Stomach (tissue), 8 donors: ENCODE measurements at regions not wholly inside any gene's neighbourhood (a gene's known extent, or its start where the extent isn't known, plus 50 kb on each side); places are given as distances from the start of the nearest gene placed in this dataset.
A peak's percentile ranks its signal among the peaks of the same experiment; 100 is the strongest.

Experiments
- DNase-seq, 2 donors: peaks; one replicate each; pipeline versions ENCODE4 v3.0.0 to v3.0.0-alpha.2; 2013 to 2019
- H3K27ac ChIP-seq, 5 donors: fragments of 200-600 bp in 4 of 5; sonication (generic) in 4 of 5; one replicate each; pipeline ENCODE4 v1.5.1; 2013 to 2019; ENCODE audit warnings: mild to moderate bottlenecking in 1 of 5, moderate library complexity in 1 of 5
- H3K27me3 ChIP-seq, 3 donors: fragments of 200-600 bp; sonication (generic); one replicate each; pipeline ENCODE4 v1.5.1; 2017 to 2019; ENCODE audit warnings: mixed run types in 1 of 3
- H3K36me3 ChIP-seq, 4 donors: fragments of 200-600 bp; sonication (generic); 1 replicate in 3 of 4; 2 replicates in 1 of 4; pipeline ENCODE4 v1.5.1; 2016 to 2019
- H3K4me1 ChIP-seq, 4 donors: fragments of 200-600 bp; sonication (generic); one replicate each; pipeline ENCODE4 v1.5.1; 2016 to 2019
- H3K4me3 ChIP-seq, 4 donors: fragments of 200-600 bp; sonication (generic) in 3 of 4; one replicate each; pipeline ENCODE4 v1.5.1; 2016 to 2019; ENCODE audit warnings: mild to moderate bottlenecking in 1 of 4
- H3K9me3 ChIP-seq, 4 donors: fragments of 200-600 bp; sonication (generic); one replicate each; pipeline ENCODE4 v1.5.1; 2016 to 2019
- EP300 ChIP-seq: sonication (generic); formaldehyde crosslinking; IDR thresholded peaks from one replicate; pipeline ENCODE4 v1.6.1; 2017; ENCODE audit warnings: antibody characterized with exemption
- POLR2A ChIP-seq, 4 donors: fragments of 450-650 bp; IDR thresholded peaks; one replicate each; pipeline ENCODE4 v1.6.1; 2016; ENCODE audit warnings: antibody characterized with exemption in 4 of 4, control low read depth in 2 of 4, mild to moderate bottlenecking in 1 of 4, moderate library complexity in 1 of 4
- POLR2AphosphoS5 ChIP-seq, 3 donors: sonication (generic); formaldehyde crosslinking; IDR thresholded peaks; one replicate each; pipeline ENCODE4 v1.6.1; 2016; ENCODE audit warnings: antibody characterized with exemption in 3 of 3
- WGBS, 5 donors: extraction: QIAGEN DNeasy Blood & Tissue Kit in 3 of 5; methylation state at CpG; one replicate each; pipeline versions ENCODE4 v1.1.5 to v1.1.7; 2013 to 2018; 5-methylcytosine and 5-hydroxymethylcytosine counted together
- intact Hi-C: fragments of 100-400 bp; cut with DNase I; formaldehyde crosslinking; loops from one replicate; pipeline ENCODE4 v1.15.1; 2023; ENCODE audit warnings: low total_unique reads
- TF ChIP-seq, protein P1 (sequence below), 7 experiments: fragments of 450-650 bp in 4 of 7; fragments of 200-600 bp in 3 of 7; sonication (generic) in 3 of 7; IDR thresholded peaks; one replicate each; pipeline ENCODE4 v1.5.1; 2016 to 2019; ENCODE audit warnings: antibody characterized with exemption in 7 of 7, control low read depth in 2 of 7, mild to moderate bottlenecking in 1 of 7
- donor health status: healthy with polysubstance abuse.
- donor health status: Bipolar disorder and iron deficiency.
- donor health status: healthy.

DNA sequence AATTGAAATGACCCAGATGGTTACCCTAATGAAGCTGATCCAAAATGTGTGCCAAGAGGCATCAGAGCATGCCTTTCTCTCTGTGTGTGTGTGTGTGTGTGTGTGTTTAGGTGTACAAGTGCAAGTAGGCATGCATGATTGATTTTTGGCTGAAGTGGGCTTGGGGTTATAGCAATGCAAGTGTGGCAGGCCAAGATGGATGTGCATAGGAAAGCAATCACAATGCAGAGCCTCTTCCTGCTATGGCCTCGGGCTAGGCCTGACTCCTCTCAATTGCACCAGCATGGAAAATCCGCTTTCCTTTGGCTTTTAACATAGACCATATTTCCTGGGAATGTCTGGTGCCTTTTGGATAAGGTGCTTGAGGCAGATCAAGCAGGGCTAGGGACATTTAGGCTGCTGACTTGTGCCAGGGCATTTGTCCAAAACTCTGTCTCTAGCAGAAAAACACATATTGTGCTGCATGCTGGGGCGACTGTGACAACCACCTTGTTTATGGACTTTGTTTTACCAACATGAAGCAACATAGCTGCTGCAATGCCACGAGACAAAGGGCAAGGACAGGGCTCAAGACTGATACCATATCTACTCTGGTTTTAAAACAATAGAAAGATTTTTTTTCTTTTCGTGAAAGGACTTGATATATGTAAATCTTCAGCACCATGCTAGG is 395.7 kb downstream of the RAPGEF2 start:
- no peaks in the 10 kb centered on the region for H3K36me3 ChIP-seq

GRCh38 chr4:159500861-159501260 is 398.0 kb downstream of the RAPGEF2 start:
- Histone ChIP-seq H3K4me1 (peaks cover 0 to 12% (median 0%) of the 10 kb centered on the region in 4 donors), H3K27me3 (peaks cover 0 to 6% (median 0%) of the 10 kb centered on the region in 3 donors), H3K4me3 (no peak overlapping the region), H3K9me3 (no peaks in the 10 kb centered on the region), H3K27ac (no peak overlapping the region), H3K36me3 (no peaks in the 10 kb centered on the region)
- TF ChIP-seq POLR2A (IDR thresholded peaks at IDR 0.05) (no peak), EP300 (no peak), POLR2AphosphoS5 (IDR thresholded peaks at IDR 0.05) (no peak)
- TF ChIP-seq, protein P1, sequence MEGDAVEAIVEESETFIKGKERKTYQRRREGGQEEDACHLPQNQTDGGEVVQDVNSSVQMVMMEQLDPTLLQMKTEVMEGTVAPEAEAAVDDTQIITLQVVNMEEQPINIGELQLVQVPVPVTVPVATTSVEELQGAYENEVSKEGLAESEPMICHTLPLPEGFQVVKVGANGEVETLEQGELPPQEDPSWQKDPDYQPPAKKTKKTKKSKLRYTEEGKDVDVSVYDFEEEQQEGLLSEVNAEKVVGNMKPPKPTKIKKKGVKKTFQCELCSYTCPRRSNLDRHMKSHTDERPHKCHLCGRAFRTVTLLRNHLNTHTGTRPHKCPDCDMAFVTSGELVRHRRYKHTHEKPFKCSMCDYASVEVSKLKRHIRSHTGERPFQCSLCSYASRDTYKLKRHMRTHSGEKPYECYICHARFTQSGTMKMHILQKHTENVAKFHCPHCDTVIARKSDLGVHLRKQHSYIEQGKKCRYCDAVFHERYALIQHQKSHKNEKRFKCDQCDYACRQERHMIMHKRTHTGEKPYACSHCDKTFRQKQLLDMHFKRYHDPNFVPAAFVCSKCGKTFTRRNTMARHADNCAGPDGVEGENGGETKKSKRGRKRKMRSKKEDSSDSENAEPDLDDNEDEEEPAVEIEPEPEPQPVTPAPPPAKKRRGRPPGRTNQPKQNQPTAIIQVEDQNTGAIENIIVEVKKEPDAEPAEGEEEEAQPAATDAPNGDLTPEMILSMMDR (IDR thresholded peaks at IDR 0.05) = no peak
- intact Hi-C loops = no loop called here
- DNase-seq = no peak
- WGBS, 5 donors = 68 to 78% (median 71%) methylated on average over 2 of the region's 2 CpGs

More for the DNA sequence above, 395.7 kb downstream of the RAPGEF2 start:
- Histone ChIP-seq H3K27me3 (no peaks in the 10 kb centered on the region), H3K4me1 (peaks cover 0 to 12% (median 0%) of the 10 kb centered on the region in 4 donors), H3K9me3 (no peaks in the 10 kb centered on the region), H3K27ac (no peak overlapping the region), H3K4me3 (no peak overlapping the region)
- DNase-seq = peak in 1 of 2 donors; percentile 32
- TF ChIP-seq EP300 (no peak), POLR2A (IDR thresholded peaks at IDR 0.05) (no peak), POLR2AphosphoS5 (IDR thresholded peaks at IDR 0.05) (no peak)
- TF ChIP-seq, protein P1 (IDR thresholded peaks at IDR 0.05) = no peak
- WGBS, 5 donors = 50 to 60% (median 51%) methylated on average over 5 of the region's 5 CpGs
- intact Hi-C loops = no loop called here

- Histone ChIP-seq H3K4me1 (peaks cover 0 to 3% (median 0%) of the 10 kb centered on the region in 4 donors), H3K4me3 (no peak overlapping the region), H3K27ac (no peak overlapping the region), H3K36me3 (no peaks in the 10 kb centered on the region), H3K9me3 (no peaks in the 10 kb centered on the region), H3K27me3 (peaks cover 0 to 6% (median 0%) of the 10 kb centered on the region in 3 donors)
- 52 to 66% (median 62%) methylated on average over 14 of the region's 14 CpGs for WGBS, 5 donors
- TF ChIP-seq EP300 (no peak), POLR2AphosphoS5 (IDR thresholded peaks at IDR 0.05) (no peak)
- intact Hi-C loops = no loop called here
- DNase-seq = no peak
These were observed 400.5 kb downstream of the RAPGEF2 start for GRCh38 chr4:159503236-159504008.

DNA sequence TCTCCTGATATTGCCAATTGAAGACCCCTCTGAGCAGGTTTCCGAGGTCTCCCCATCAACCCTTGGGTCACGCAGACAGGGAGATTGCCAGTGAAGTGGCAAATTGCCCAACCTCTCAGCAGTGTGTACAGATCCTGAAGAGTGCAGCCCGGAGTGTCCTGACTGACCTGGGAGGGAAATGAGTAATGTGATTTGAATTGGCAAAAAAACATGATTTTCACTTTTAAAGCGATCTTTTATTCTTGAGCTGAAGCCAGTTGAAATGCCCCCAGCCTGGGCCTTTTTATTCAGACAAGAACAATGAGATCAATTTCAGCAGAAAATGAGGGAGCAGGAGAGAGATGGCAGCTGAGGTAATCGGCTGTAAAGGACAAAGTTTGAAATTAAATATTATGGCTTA is 401.8 kb downstream of the RAPGEF2 start:
- Histone ChIP-seq H3K27ac (no peak overlapping the region), H3K4me1 (no peaks in the 10 kb centered on the region), H3K27me3 (peaks cover 0 to 6% (median 0%) of the 10 kb centered on the region in 3 donors), H3K36me3 (no peaks in the 10 kb centered on the region), H3K4me3 (no peak overlapping the region), H3K9me3 (no peaks in the 10 kb centered on the region)
- intact Hi-C loops = no loop called here
- WGBS, 5 donors = 56 to 67% (median 61%) methylated on average over 5 of the region's 5 CpGs
- peak in 1 of 2 donors; percentile 26 for DNase-seq
- TF ChIP-seq, protein P1 (IDR thresholded peaks at IDR 0.05) = no peak
- TF ChIP-seq POLR2A (IDR thresholded peaks at IDR 0.05) (no peak), EP300 (no peak), POLR2AphosphoS5 (IDR thresholded peaks at IDR 0.05) (no peak)
